ENCODE measurements at regions not wholly inside any gene's neighbourhood (a gene's known extent, or its start where the extent isn't known, plus 50 kb on each side); places are given as distances from the start of the nearest gene placed in this dataset.

- Histone ChIP-seq H3K4me3 (ENCODE audit: low read length) (no peak overlapping the region), H3K9me2 (ENCODE audit: insufficient read depth, low read length) (no peaks in the 10 kb centered on the region), H3K4me2 (ENCODE audit: low read length) (no peak overlapping the region), H3K79me2 (replicated peaks; ENCODE audit: insufficient read depth, low read length) (no peaks in the 10 kb centered on the region), H3K36me3 (ENCODE audit: insufficient read depth, low read length) (no peaks in the 10 kb centered on the region), H3K9me3 (ENCODE audit: low read length) (peaks cover 2% of the 10 kb centered on the region), H2AFZ (ENCODE audit: low read depth, low read length) (no peak overlapping the region), H4K20me1 (ENCODE audit: insufficient read depth) (no peaks in the 10 kb centered on the region), H3K27ac (ENCODE audit: low read length) (no peak overlapping the region), H3F3A (ENCODE audit: insufficient read depth, low read length, poor library complexity, severe bottlenecking) (no peaks in the 10 kb centered on the region), H3K27me3 (ENCODE audit: insufficient read depth, low read depth, low read length) (no peaks in the 10 kb centered on the region), H3K9ac (ENCODE audit: low read length) (no peak overlapping the region)
- no peak for TF ChIP-seq MXI1 (conservative IDR thresholded peaks at IDR 0.05; ENCODE audit: poor library complexity, severe bottlenecking)
- TF ChIP-seq CTCF (IDR thresholded peaks at IDR 0.05; ENCODE audit: poor library complexity, severe bottlenecking) = no peak
- no peak for TF ChIP-seq RAD21 (conservative IDR thresholded peaks at IDR 0.05)
- no peak for TF ChIP-seq EP300 (conservative IDR thresholded peaks at IDR 0.05; ENCODE audit: poor library complexity, severe bottlenecking)
- TF ChIP-seq SMC3 (conservative IDR thresholded peaks at IDR 0.05; ENCODE audit: poor library complexity) = no peak
- TF ChIP-seq EZH2 (IDR thresholded peaks at IDR 0.05; ENCODE audit: borderline replicate concordance, insufficient read depth, low read length, poor library complexity, severe bottlenecking) = no peak
- no peak for TF ChIP-seq POLR2AphosphoS5 (IDR thresholded peaks at IDR 0.05)
- TF ChIP-seq TAF1 (IDR thresholded peaks at IDR 0.05; ENCODE audit: low read depth) = no peak
Observed at GRCh38 chr5:92887254-92887653, 693.8 kb downstream of the NR2F1-AS1 start.

- H3K4me3 ChIP-seq (ENCODE audit: low read length) = no peak overlapping the region
- H3K9me3 ChIP-seq (ENCODE audit: low read length) = peaks cover 2% of the 10 kb centered on the region
- H3K36me3 ChIP-seq (ENCODE audit: insufficient read depth, low read length) = no peaks in the 10 kb centered on the region
- H3K27ac ChIP-seq (ENCODE audit: low read length) = no peak overlapping the region
- H3K79me2 ChIP-seq (replicated peaks; ENCODE audit: insufficient read depth, low read length) = no peaks in the 10 kb centered on the region
- no peaks in the 10 kb centered on the region for H3F3A ChIP-seq (ENCODE audit: insufficient read depth, low read length, poor library complexity, severe bottlenecking)
- no peak overlapping the region for H3K4me2 ChIP-seq (ENCODE audit: low read length)
- no peaks in the 10 kb centered on the region for H4K20me1 ChIP-seq (ENCODE audit: insufficient read depth)
- TF ChIP-seq RAD21 (conservative IDR thresholded peaks at IDR 0.05) (no peak), SMC3 (conservative IDR thresholded peaks at IDR 0.05; ENCODE audit: poor library complexity) (no peak), MXI1 (conservative IDR thresholded peaks at IDR 0.05; ENCODE audit: poor library complexity, severe bottlenecking) (no peak), POLR2AphosphoS5 (IDR thresholded peaks at IDR 0.05) (no peak), EZH2 (IDR thresholded peaks at IDR 0.05; ENCODE audit: borderline replicate concordance, insufficient read depth, low read length, poor library complexity, severe bottlenecking) (no peak), TAF1 (IDR thresholded peaks at IDR 0.05; ENCODE audit: low read depth) (no peak), EP300 (conservative IDR thresholded peaks at IDR 0.05; ENCODE audit: poor library complexity, severe bottlenecking) (no peak), CTCF (IDR thresholded peaks at IDR 0.05; ENCODE audit: poor library complexity, severe bottlenecking) (no peak)
- TF ChIP-seq, protein P1, sequence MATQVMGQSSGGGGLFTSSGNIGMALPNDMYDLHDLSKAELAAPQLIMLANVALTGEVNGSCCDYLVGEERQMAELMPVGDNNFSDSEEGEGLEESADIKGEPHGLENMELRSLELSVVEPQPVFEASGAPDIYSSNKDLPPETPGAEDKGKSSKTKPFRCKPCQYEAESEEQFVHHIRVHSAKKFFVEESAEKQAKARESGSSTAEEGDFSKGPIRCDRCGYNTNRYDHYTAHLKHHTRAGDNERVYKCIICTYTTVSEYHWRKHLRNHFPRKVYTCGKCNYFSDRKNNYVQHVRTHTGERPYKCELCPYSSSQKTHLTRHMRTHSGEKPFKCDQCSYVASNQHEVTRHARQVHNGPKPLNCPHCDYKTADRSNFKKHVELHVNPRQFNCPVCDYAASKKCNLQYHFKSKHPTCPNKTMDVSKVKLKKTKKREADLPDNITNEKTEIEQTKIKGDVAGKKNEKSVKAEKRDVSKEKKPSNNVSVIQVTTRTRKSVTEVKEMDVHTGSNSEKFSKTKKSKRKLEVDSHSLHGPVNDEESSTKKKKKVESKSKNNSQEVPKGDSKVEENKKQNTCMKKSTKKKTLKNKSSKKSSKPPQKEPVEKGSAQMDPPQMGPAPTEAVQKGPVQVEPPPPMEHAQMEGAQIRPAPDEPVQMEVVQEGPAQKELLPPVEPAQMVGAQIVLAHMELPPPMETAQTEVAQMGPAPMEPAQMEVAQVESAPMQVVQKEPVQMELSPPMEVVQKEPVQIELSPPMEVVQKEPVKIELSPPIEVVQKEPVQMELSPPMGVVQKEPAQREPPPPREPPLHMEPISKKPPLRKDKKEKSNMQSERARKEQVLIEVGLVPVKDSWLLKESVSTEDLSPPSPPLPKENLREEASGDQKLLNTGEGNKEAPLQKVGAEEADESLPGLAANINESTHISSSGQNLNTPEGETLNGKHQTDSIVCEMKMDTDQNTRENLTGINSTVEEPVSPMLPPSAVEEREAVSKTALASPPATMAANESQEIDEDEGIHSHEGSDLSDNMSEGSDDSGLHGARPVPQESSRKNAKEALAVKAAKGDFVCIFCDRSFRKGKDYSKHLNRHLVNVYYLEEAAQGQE (IDR thresholded peaks at IDR 0.05; ENCODE audit: borderline replicate concordance) = no peak
- no peak overlapping the region for H3K9ac ChIP-seq (ENCODE audit: low read length)
- no peak overlapping the region for H2AFZ ChIP-seq (ENCODE audit: low read depth, low read length)
- no peaks in the 10 kb centered on the region for H3K27me3 ChIP-seq (ENCODE audit: insufficient read depth, low read depth, low read length)
- no peaks in the 10 kb centered on the region for H3K9me2 ChIP-seq (ENCODE audit: insufficient read depth, low read length)
Observed at GRCh38 chr5:92886751-92887150, 694.3 kb downstream of the NR2F1-AS1 start.
